Breast epithelium (tissue), 3 donors: ENCODE measurements at regions not wholly inside any gene's neighbourhood (a gene's known extent, or its start where the extent isn't known, plus 50 kb on each side); places are given as distances from the start of the nearest gene placed in this dataset.

Source experiments
- CTCF ChIP-seq, 3 donors: fragments of 450-650 bp; IDR thresholded peaks; one replicate each; pipeline ENCODE4 v1.5.1; 2016 to 2017; ENCODE audit warnings: antibody characterized with exemption in 3 of 3, mild to moderate bottlenecking in 3 of 3, moderate library complexity in 3 of 3
- POLR2A ChIP-seq: fragments of 450-650 bp; IDR thresholded peaks from one replicate; pipeline ENCODE4 v1.6.1; 2016; ENCODE audit warnings: antibody characterized with exemption, mild to moderate bottlenecking, moderate library complexity
- POLR2AphosphoS5 ChIP-seq, 3 donors: sonication (generic); formaldehyde crosslinking; IDR thresholded peaks; one replicate each; pipeline ENCODE4 v1.6.1; 2017; ENCODE audit warnings: antibody characterized with exemption in 3 of 3

- TF ChIP-seq CTCF (IDR thresholded peaks at IDR 0.05), result no peak
- TF ChIP-seq POLR2A, result no peak
- TF ChIP-seq POLR2AphosphoS5 (IDR thresholded peaks at IDR 0.05), result no peak
Measured at GRCh38 chr4:3871881-3872833, 106.0 kb downstream of the ADRA2C start.
